Right forelimb (tissue), 1 donor: ENCODE measurements at regions not wholly inside any gene's neighbourhood (a gene's known extent, or its start where the extent isn't known, plus 50 kb on each side); places are given as distances from the start of the nearest gene placed in this dataset.

Experiments used
- DNase-seq: peaks from one replicate; pipeline ENCODE4 v3.0.0-alpha.2; 2018

GRCh38 chr4:43244688-43245382 lies 352.3 kb downstream of the GRXCR1 start:
- DNase-seq = no peak

GRCh38 chr4:43251841-43252240 lies 359.3 kb downstream of the GRXCR1 start:
- DNase-seq = no peak

GRCh38 chr4:43253541-43253940 lies 361.0 kb downstream of the GRXCR1 start:
- no peak for DNase-seq

GRCh38 chr4:43264730-43265129 lies 372.2 kb downstream of the GRXCR1 start:
- no peak for DNase-seq

GRCh38 chr4:43271946-43272345 lies 379.4 kb downstream of the GRXCR1 start:
- DNase-seq = no peak

- no peak for DNase-seq
Measured at GRCh38 chr4:43274376-43274775, 381.9 kb downstream of the GRXCR1 start.

GRCh38 chr4:43275779-43276178 lies 383.3 kb downstream of the GRXCR1 start:
- no peak for DNase-seq

GRCh38 chr4:43276321-43276720 lies 383.8 kb downstream of the GRXCR1 start:
- DNase-seq = no peak

- no peak for DNase-seq
Measured at GRCh38 chr4:43277003-43277402, 384.5 kb downstream of the GRXCR1 start.

- no peak for DNase-seq
Measured at GRCh38 chr4:43282534-43282933, 390.0 kb downstream of the GRXCR1 start.

- DNase-seq = no peak
Measured at GRCh38 chr4:43286137-43286536, 393.6 kb downstream of the GRXCR1 start.

GRCh38 chr4:43296946-43297528 lies 404.5 kb downstream of the GRXCR1 start:
- no peak for DNase-seq

GRCh38 chr4:43316813-43317212 lies 424.3 kb downstream of the GRXCR1 start:
- no peak for DNase-seq

- no peak for DNase-seq
Measured at GRCh38 chr4:43325220-43325967, 432.9 kb downstream of the GRXCR1 start.

GRCh38 chr4:43330288-43330687 lies 437.8 kb downstream of the GRXCR1 start:
- DNase-seq = no peak

GRCh38 chr4:43331226-43332051 lies 438.9 kb downstream of the GRXCR1 start:
- no peak for DNase-seq

- no peak for DNase-seq
Measured at GRCh38 chr4:43332052-43332425, 439.5 kb downstream of the GRXCR1 start.

GRCh38 chr4:43337707-43338106 lies 445.2 kb downstream of the GRXCR1 start:
- no peak for DNase-seq

GRCh38 chr4:43339435-43339834 lies 446.9 kb downstream of the GRXCR1 start:
- no peak for DNase-seq

GRCh38 chr4:43341741-43342140 lies 449.2 kb downstream of the GRXCR1 start:
- DNase-seq = no peak

- no peak for DNase-seq
Measured at GRCh38 chr4:43343298-43343697, 450.8 kb downstream of the GRXCR1 start.

- no peak for DNase-seq
Measured at GRCh38 chr4:43345323-43345925, 452.9 kb downstream of the GRXCR1 start.

GRCh38 chr4:43348591-43348990 lies 456.1 kb downstream of the GRXCR1 start:
- DNase-seq = no peak
